GM12865 (cell line): ENCODE measurements at regions not wholly inside any gene's neighbourhood (a gene's known extent, or its start where the extent isn't known, plus 50 kb on each side); places are given as distances from the start of the nearest gene placed in this dataset.

Source experiments
- DNase-seq: peaks from one replicate; pipeline ENCODE4 v3.0.0; 2010; ENCODE audit warnings: low read depth
- H3K4me3 ChIP-seq: 2 replicates; pipeline ENCODE4 v1.5.1; 2011; ENCODE audit warnings: mild to moderate bottlenecking, low read depth, low read length, control low read depth
- TF ChIP-seq, protein P1 (sequence below): IDR thresholded peaks from 2 replicates; pipeline ENCODE4 v1.5.1; 2011; ENCODE audit warnings: low read length, control low read depth, low read depth, inconsistent platforms; ENCODE audit not compliant: insufficient read depth; ENCODE audit errors: missing control alignments

GRCh38 chr1:37255868-37256267, 218.5 kb upstream of the ZC3H12A start:
- no peak for DNase-seq
- TF ChIP-seq, protein P1, sequence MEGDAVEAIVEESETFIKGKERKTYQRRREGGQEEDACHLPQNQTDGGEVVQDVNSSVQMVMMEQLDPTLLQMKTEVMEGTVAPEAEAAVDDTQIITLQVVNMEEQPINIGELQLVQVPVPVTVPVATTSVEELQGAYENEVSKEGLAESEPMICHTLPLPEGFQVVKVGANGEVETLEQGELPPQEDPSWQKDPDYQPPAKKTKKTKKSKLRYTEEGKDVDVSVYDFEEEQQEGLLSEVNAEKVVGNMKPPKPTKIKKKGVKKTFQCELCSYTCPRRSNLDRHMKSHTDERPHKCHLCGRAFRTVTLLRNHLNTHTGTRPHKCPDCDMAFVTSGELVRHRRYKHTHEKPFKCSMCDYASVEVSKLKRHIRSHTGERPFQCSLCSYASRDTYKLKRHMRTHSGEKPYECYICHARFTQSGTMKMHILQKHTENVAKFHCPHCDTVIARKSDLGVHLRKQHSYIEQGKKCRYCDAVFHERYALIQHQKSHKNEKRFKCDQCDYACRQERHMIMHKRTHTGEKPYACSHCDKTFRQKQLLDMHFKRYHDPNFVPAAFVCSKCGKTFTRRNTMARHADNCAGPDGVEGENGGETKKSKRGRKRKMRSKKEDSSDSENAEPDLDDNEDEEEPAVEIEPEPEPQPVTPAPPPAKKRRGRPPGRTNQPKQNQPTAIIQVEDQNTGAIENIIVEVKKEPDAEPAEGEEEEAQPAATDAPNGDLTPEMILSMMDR, result no peak
- H3K4me3 ChIP-seq, result no peak overlapping the region

DNA sequence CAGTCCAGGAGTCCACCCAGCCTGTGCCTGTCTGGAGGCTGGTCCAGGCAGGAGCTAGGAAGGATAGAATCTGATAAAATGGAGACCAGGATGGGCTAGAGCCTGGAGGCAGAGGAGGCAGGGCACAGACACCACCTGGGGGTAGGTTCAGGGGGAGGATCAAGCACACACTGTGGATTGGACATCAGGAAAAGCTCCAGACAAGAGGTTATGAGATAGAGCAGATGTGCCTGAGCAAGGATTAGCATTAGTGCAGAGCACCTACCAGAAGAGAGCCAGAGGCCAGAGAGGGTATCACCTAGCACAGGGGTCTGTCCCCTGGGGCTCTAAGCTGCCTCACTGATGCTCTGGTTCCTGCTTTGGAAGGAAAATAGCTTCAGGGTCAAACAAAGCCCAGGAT, 216.7 kb upstream of the ZC3H12A start:
- TF ChIP-seq, protein P1, result no peak

DNA sequence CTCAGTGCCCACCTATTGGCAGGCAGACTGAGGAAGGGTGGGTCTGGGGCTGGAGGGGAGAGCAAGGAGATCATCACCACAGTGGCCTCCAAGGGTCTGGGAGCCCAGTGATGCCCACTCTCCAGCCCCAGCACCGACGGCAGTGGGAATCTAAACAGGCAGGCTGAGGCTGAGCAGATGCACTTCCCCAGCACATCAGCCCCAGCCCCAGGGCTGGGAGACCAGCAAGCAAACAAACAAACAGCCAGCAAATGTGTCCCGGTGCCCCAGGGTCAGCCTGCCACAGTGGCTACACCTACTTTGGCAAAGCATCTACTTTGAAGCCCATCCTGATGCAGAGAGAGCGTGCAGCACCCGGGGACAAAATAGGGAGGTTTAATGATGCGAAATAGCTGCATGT, 216.3 kb upstream of the ZC3H12A start:
- no peak for DNase-seq
- TF ChIP-seq, protein P1, result no peak
- H3K4me3 ChIP-seq, result no peak overlapping the region

More for the DNA sequence above, 216.7 kb upstream of the ZC3H12A start:
- H3K4me3 ChIP-seq, result no peak overlapping the region
- DNase-seq, result no peak

DNA sequence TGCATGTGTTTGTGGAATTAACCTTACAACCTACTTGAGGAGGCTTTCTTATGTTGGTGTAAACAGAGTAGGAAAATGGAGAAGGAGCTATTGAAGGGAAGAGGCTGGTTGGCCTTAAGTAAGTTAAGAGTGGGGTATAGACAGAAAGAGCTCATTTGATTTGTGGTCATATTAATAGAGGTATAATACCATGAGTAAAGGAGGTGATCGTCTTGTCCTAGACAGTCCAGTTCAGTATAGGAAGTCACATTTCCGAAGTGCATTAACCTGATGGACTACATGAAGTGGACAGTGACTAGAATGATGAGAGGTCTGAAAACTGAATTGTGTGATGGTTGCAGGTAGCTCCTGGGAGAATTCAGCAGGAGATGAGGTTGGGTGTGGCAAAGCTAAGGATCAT, 215.4 kb upstream of the ZC3H12A start:
- no peak overlapping the region for H3K4me3 ChIP-seq
- DNase-seq, result no peak
- TF ChIP-seq, protein P1, result no peak

GRCh38 chr1:37261129-37261528, 213.3 kb upstream of the ZC3H12A start:
- no peak for DNase-seq
- no peak overlapping the region for H3K4me3 ChIP-seq
- TF ChIP-seq, protein P1, result no peak

GRCh38 chr1:37262439-37263170, 211.8 kb upstream of the ZC3H12A start:
- H3K4me3 ChIP-seq, result no peak overlapping the region
- DNase-seq, result no peak
- TF ChIP-seq, protein P1, result no peak

- TF ChIP-seq, protein P1, result no peak
- no peak for DNase-seq
These were observed 209.2 kb upstream of the ZC3H12A start for GRCh38 chr1:37265156-37265555.

More at GRCh38 chr1:37265156-37265555, 209.2 kb upstream of the ZC3H12A start:
- H3K4me3 ChIP-seq, result no peak overlapping the region
